OCI-LY7 (cell line): ENCODE measurements at regions not wholly inside any gene's neighbourhood (a gene's known extent, or its start where the extent isn't known, plus 50 kb on each side); places are given as distances from the start of the nearest gene placed in this dataset.

Source experiments
- EZH2phosphoT487 ChIP-seq: fragments of 200-600 bp; sonication (generic); IDR thresholded peaks from 2 replicates; pipeline ENCODE4 v1.6.1; 2018; ENCODE audit warnings: low read depth, borderline replicate concordance, mild to moderate bottlenecking, mixed run types, antibody characterized with exemption, low read length, moderate library complexity, mixed read lengths
- TF ChIP-seq, protein P1 (sequence below): fragments of 200-600 bp; sonication (generic); conservative IDR thresholded peaks from 2 replicates; pipeline ENCODE4 v1.5.1; 2014; ENCODE audit warnings: mild to moderate bottlenecking, antibody characterized with exemption, low read length, moderate library complexity, mixed read lengths

DNA sequence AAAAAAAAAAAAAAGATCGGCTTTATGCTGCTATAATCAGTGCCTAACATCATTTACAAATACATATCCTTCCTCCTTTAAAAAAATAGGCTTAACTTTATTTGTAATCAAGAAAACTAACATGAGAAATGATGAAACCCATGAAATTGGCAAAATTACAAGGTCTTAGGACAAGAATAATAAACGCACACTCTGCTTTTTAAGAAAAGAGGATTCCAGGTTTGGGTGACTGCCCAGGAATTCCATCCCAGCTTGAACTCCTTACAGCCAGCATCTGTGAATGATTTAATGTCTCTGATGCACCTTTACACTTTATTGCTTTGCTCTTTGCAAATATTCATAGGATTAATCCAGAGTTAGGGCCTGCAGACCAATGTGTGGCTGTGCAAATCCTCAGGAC is 196.0 kb downstream of the CBLN1 start:
- TF ChIP-seq, protein P1, sequence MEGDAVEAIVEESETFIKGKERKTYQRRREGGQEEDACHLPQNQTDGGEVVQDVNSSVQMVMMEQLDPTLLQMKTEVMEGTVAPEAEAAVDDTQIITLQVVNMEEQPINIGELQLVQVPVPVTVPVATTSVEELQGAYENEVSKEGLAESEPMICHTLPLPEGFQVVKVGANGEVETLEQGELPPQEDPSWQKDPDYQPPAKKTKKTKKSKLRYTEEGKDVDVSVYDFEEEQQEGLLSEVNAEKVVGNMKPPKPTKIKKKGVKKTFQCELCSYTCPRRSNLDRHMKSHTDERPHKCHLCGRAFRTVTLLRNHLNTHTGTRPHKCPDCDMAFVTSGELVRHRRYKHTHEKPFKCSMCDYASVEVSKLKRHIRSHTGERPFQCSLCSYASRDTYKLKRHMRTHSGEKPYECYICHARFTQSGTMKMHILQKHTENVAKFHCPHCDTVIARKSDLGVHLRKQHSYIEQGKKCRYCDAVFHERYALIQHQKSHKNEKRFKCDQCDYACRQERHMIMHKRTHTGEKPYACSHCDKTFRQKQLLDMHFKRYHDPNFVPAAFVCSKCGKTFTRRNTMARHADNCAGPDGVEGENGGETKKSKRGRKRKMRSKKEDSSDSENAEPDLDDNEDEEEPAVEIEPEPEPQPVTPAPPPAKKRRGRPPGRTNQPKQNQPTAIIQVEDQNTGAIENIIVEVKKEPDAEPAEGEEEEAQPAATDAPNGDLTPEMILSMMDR = no peak
- TF ChIP-seq EZH2phosphoT487 = no peak
